Body of pancreas (tissue), 4 donors: ENCODE measurements at regions not wholly inside any gene's neighbourhood (a gene's known extent, or its start where the extent isn't known, plus 50 kb on each side); places are given as distances from the start of the nearest gene placed in this dataset.

ENCODE experiments used
- ATAC-seq: fragments of 150-250 bp; one replicate; pipeline ENCODE4 v1.9.1; 2016
- DNase-seq, 4 donors: peaks; one replicate each; pipeline ENCODE4 v3.0.0-alpha.2; 2019
- H3K27ac ChIP-seq, 4 donors: fragments of 200-600 bp; sonication (generic); 1 replicate in 3 of 4; 2 replicates in 1 of 4; pipeline versions ENCODE4 v1.5.1 to v1.6.1; 2016 to 2019; ENCODE audit warnings: mild to moderate bottlenecking in 1 of 4, mixed read lengths in 1 of 4, moderate library complexity in 1 of 4
- H3K27me3 ChIP-seq, 2 donors: fragments of 200-600 bp; sonication (generic); one replicate each; pipeline ENCODE4 v1.6.0; 2016; ENCODE audit warnings: mild to moderate bottlenecking in 1 of 2
- H3K36me3 ChIP-seq, 2 donors: fragments of 200-600 bp; sonication (generic); replicated peaks in 1 of 2; 2 replicates each; pipeline ENCODE4 v1.5.1; 2016; ENCODE audit warnings: low read depth in 2 of 2; ENCODE audit not compliant: insufficient read depth in 1 of 2
- H3K4me1 ChIP-seq: fragments of 200-600 bp; sonication (generic); one replicate; pipeline ENCODE4 v1.6.0; 2016
- H3K4me3 ChIP-seq, 2 donors: fragments of 200-600 bp; sonication (generic); 1 replicate in 1 of 2; 2 replicates in 1 of 2; pipeline ENCODE4 v1.5.1; 2016 to 2019
- H3K9me3 ChIP-seq, 3 donors: fragments of 200-600 bp; sonication (generic); 1 replicate in 2 of 3; 2 replicates in 1 of 3; pipeline ENCODE4 v1.5.1; 2016
- POLR2A ChIP-seq, 3 donors: fragments of 450-650 bp; IDR thresholded peaks; one replicate each; pipeline ENCODE4 v1.6.1; 2016; ENCODE audit warnings: antibody characterized with exemption in 3 of 3, mild to moderate bottlenecking in 2 of 3
- WGBS, 2 donors: methylation state at CpG; one replicate each; pipeline ENCODE4 v1.1.5; 2017; 5-methylcytosine and 5-hydroxymethylcytosine counted together
- intact Hi-C: fragments of 100-400 bp; cut with DNase I; formaldehyde crosslinking; loops from one replicate; pipeline ENCODE4 v1.15.1; 2023
- TF ChIP-seq, protein P1 (sequence below), 7 experiments: fragments of 450-650 bp in 4 of 7; fragments of 200-600 bp in 3 of 7; sonication (generic) in 3 of 7; IDR thresholded peaks; one replicate each; pipeline ENCODE4 v1.5.1; 2016 to 2019; ENCODE audit warnings: antibody characterized with exemption in 7 of 7

DNA sequence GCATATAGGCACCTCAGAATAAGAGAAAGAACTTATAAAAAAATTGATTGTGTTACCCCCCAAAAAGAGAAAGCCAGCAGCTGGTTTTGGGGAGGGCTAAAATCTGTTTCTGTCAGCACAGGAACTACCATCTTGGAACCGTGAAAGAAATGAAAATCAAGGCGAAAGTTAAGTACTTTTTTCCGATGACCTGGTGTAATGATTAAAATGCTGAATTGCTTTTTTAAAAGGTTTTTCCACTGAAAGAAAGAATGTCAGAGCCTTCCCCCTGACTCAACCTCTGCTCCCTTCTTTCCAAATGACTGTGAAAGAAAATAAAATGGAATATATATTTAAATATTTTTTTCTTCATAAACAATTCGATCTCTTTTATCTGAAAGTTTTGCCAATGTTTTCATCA is 570.5 kb upstream of the CFAP20DC start:
- intact Hi-C loops, result no loop called here
- H3K4me3 ChIP-seq, result no peak overlapping the region
- no peaks in the 10 kb centered on the region for H3K9me3 ChIP-seq
- H3K27ac ChIP-seq, result no peak overlapping the region
- H3K36me3 ChIP-seq, result no peaks in the 10 kb centered on the region
- H3K27me3 ChIP-seq, result no peaks in the 10 kb centered on the region
- no peaks in the 10 kb centered on the region for H3K4me1 ChIP-seq
- DNase-seq (no peak), ATAC-seq (no peak)
- 80 to 84% methylated on average over 4 of the region's 4 CpGs for whole genome bisulfite sequencing, 2 donors
- TF ChIP-seq, protein P1, sequence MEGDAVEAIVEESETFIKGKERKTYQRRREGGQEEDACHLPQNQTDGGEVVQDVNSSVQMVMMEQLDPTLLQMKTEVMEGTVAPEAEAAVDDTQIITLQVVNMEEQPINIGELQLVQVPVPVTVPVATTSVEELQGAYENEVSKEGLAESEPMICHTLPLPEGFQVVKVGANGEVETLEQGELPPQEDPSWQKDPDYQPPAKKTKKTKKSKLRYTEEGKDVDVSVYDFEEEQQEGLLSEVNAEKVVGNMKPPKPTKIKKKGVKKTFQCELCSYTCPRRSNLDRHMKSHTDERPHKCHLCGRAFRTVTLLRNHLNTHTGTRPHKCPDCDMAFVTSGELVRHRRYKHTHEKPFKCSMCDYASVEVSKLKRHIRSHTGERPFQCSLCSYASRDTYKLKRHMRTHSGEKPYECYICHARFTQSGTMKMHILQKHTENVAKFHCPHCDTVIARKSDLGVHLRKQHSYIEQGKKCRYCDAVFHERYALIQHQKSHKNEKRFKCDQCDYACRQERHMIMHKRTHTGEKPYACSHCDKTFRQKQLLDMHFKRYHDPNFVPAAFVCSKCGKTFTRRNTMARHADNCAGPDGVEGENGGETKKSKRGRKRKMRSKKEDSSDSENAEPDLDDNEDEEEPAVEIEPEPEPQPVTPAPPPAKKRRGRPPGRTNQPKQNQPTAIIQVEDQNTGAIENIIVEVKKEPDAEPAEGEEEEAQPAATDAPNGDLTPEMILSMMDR (IDR thresholded peaks at IDR 0.05), result no peak
- TF ChIP-seq POLR2A (IDR thresholded peaks at IDR 0.05), result no peak

DNA sequence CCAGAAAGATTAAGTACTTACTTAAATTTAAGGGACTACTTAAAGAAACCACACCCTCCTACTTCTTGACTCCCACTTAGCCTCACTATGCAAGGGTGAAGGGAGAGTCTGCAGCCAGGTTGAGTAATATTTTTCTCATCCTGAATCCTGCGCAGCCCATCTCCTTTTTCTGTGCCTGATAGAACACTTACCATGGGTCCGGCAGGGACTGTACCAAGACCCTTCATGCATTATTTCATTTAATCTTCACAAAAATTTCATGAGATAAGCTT is 562.6 kb upstream of the CFAP20DC start:
- no peak for ATAC-seq
- no peaks in the 10 kb centered on the region for H3K4me1 ChIP-seq
- 95 to 96% methylated on average over 2 of the region's 2 CpGs for WGBS, 2 donors
- no peak for DNase-seq
- no peak overlapping the region for H3K4me3 ChIP-seq
- no peaks in the 10 kb centered on the region for H3K9me3 ChIP-seq
- no peak overlapping the region for H3K27ac ChIP-seq
- intact Hi-C loops, result no loop called here
- TF ChIP-seq, protein P1 (IDR thresholded peaks at IDR 0.05), result no peak
- no peak for TF ChIP-seq POLR2A (IDR thresholded peaks at IDR 0.05)
- H3K36me3 ChIP-seq, result no peaks in the 10 kb centered on the region
- no peaks in the 10 kb centered on the region for H3K27me3 ChIP-seq

DNA sequence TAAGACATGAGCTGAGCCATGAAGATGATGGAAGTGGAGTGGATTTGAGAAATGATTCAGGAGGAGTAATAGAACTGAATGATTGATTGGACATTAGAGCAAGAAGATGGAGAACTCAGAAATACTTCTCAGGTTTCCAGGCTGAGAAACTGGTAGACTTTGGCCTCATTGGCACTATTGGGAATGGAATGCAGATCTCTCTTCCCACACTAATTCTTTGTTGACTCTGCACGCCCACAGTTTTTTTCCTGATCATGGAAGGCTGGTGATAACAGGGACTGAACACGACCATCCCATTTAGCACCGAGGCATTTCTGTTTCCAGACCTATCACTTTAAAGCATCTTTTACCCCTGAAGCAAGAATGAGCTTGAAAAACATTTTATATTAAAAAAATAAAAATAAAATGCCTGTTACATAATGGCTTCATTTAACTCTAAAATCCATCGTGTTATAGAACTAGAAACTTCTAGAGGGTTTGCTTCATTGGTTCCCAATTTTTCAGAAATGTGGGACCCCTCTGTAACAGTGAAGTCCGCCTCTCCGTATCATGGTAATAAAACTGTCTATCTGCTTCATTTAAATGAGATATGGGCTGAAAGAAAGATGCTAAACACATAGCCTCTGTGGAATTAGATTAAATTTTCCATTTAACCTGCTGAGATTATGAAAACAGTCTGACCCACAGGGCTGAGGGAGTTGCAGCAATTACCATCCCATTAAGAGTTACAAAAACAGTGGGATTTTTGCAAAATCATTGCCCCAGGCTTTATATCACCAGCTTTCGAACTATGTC is 562.0 kb upstream of the CFAP20DC start:
- Histone ChIP-seq H3K27me3 (no peaks in the 10 kb centered on the region), H3K9me3 (no peaks in the 10 kb centered on the region), H3K4me1 (no peaks in the 10 kb centered on the region), H3K4me3 (no peak overlapping the region), H3K36me3 (no peaks in the 10 kb centered on the region), H3K27ac (no peak overlapping the region)
- TF ChIP-seq POLR2A (IDR thresholded peaks at IDR 0.05), result no peak
- TF ChIP-seq, protein P1 (IDR thresholded peaks at IDR 0.05), result no peak
- WGBS, 2 donors, result 55 to 64% methylated on average over 7 of the region's 7 CpGs
- intact Hi-C loops, result no loop called here
- ATAC-seq (no peak), DNase-seq (no peak)

DNA sequence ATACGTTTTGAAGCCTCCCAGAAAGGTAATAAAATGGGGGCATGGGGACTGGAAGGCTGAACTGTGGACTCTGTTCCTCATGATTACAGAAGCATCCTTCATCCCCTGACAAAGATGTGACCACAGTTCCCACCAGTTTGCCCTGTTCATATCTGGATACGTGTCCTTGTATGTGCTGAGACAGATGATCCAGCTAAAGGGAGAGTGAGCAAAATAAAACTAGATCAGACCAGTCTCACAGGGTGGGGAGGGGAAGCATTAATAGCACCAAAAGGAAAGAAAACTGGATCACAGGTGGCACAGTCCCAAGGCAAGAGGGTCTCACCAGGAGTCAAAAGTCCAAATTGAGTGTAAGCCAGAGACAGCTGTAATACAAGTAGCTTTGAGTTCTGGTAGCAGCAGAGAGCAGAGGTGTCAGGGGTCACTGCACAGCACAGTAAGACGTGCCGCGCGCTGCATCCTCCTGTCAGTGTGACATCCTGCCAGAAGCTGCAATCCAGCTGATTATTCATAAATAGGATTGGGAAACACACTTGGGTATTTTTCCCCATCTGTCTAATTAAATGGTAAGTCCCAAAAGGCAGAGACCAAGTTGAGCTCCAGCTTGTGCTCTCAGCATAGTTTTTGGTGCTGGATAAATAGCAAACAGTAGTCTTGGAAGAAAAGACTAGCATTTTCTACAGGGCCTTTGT is 560.0 kb upstream of the CFAP20DC start:
- Histone ChIP-seq H3K36me3 (no peaks in the 10 kb centered on the region), H3K27me3 (no peaks in the 10 kb centered on the region), H3K4me1 (peaks cover 11% of the 10 kb centered on the region), H3K27ac (no peak overlapping the region), H3K4me3 (no peak overlapping the region), H3K9me3 (no peaks in the 10 kb centered on the region)
- 69 to 73% methylated on average over 6 of the region's 6 CpGs for WGBS, 2 donors
- ATAC-seq, result no peak
- intact Hi-C loops, result no loop called here
- peak in 3 of 4 donors; percentile 13 to 22 (median 20) for DNase-seq
- no peak for TF ChIP-seq POLR2A (IDR thresholded peaks at IDR 0.05)
- TF ChIP-seq, protein P1 (IDR thresholded peaks at IDR 0.05), result no peak

DNA sequence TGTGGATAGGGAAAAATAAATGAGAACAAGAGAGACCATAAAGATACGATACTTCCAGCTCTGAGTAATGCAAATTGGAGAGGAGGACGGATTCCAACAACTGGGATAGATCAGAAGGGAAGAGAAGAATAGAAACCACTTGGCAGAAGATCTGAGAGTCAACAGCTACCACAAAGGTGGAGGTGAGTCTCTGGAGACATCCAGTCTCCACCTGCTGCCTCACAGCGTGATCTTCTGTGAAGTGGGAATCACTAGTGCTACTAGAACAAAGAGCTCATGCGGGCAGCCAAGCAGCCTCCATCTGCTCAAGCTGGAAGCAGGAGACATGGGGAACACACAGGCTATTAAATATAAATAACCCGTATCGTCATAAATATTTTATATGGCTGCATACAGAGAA is 558.5 kb upstream of the CFAP20DC start:
- no peak for ATAC-seq
- intact Hi-C loops, result no loop called here
- TF ChIP-seq POLR2A (IDR thresholded peaks at IDR 0.05), result no peak
- TF ChIP-seq, protein P1 (IDR thresholded peaks at IDR 0.05), result no peak

More for the DNA sequence above, 558.5 kb upstream of the CFAP20DC start:
- H3K27ac ChIP-seq, result no peak overlapping the region
- no peak for DNase-seq
- peaks cover 11% of the 10 kb centered on the region for H3K4me1 ChIP-seq
- no peaks in the 10 kb centered on the region for H3K9me3 ChIP-seq
- H3K4me3 ChIP-seq, result no peak overlapping the region
- no peaks in the 10 kb centered on the region for H3K27me3 ChIP-seq
- H3K36me3 ChIP-seq, result no peaks in the 10 kb centered on the region
- WGBS, 2 donors, result 88 to 91% methylated on average over 6 of the region's 6 CpGs
